Left ventricle myocardium inferior (tissue), 1 donor: ENCODE measurements at regions not wholly inside any gene's neighbourhood (a gene's known extent, or its start where the extent isn't known, plus 50 kb on each side); places are given as distances from the start of the nearest gene placed in this dataset.
A peak's percentile ranks its signal among the peaks of the same experiment; 100 is the strongest.

Source experiments
- DNase-seq: peaks from one replicate; pipeline ENCODE4 v3.0.0-alpha.2; 2020
- H3K27ac ChIP-seq: fragments of 200-600 bp; replicated peaks from 2 replicates; pipeline ENCODE4 v1.8.0; 2021
- H3K27me3 ChIP-seq: fragments of 200-600 bp; 2 replicates; pipeline ENCODE4 v1.8.0; 2021; ENCODE audit warnings: low read depth
- H3K36me3 ChIP-seq: fragments of 200-600 bp; 2 replicates; pipeline ENCODE4 v1.8.0; 2021
- H3K4me1 ChIP-seq: fragments of 200-600 bp; 2 replicates; pipeline ENCODE4 v1.8.0; 2021
- H3K4me3 ChIP-seq: fragments of 200-600 bp; 2 replicates; pipeline ENCODE4 v1.8.0; 2021; ENCODE audit warnings: mild to moderate bottlenecking, moderate library complexity
- H3K9me3 ChIP-seq: fragments of 200-600 bp; replicated peaks from 2 replicates; pipeline ENCODE4 v1.8.0; 2021
- intact Hi-C: fragments of 100-400 bp; cut with micrococcal nuclease; formaldehyde crosslinking; loops from one replicate; pipeline ENCODE4 v1.11.0; 2022
- TF ChIP-seq, protein P1 (sequence below): fragments of 200-600 bp; IDR thresholded peaks from 2 replicates; pipeline ENCODE4 v1.8.0; 2021; ENCODE audit warnings: antibody characterized with exemption, mild to moderate bottlenecking, borderline replicate concordance
- donor health status: DM: no; HTN: yes; CAD: no; lungs with severe emphysema.

DNA sequence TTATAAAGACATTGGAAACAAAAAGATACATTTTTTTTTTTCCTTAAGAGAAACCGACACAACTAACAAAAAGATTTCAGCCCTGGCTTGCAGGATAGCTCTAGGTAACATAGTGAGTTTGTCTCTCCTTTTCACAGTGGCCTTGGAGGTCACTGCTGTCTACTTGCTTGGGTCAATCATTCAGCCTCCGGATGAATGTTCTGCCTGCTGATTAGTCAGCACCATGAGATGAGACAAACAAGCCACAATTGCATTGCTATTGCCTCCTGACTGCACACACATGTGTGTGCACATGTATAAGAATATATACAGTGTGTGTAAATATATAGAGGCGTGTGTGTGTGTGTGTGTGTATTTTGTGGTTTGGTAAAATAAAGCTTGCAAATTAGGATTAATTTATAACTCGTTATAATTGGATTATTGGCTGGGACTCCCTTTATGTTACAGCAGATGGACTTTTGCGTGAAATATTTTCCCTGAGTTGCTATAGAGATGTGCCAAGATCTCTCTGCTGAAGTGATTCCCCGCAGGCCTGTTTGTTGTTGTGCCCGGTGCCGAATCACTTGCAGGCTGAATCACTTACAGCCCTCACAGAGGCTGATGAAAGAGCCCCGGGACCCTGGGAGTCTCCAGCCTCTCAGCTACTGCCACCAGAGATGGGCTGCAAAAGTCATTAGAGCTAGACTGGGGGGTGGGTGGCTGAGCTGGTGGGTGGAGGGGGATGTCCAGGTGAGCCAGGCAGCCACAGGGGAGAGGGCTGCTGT, 161.2 kb downstream of the FGF18 start:
- H3K27ac ChIP-seq: peak overlapping the region; percentile 82
- no peak overlapping the region for H3K4me3 ChIP-seq
- intact Hi-C loops: no loop called here
- H3K9me3 ChIP-seq: peaks cover 3% of the 10 kb centered on the region
- H3K4me1 ChIP-seq: peaks cover 44% of the 10 kb centered on the region
- no peak for DNase-seq
- no peaks in the 10 kb centered on the region for H3K27me3 ChIP-seq
- no peaks in the 10 kb centered on the region for H3K36me3 ChIP-seq
- TF ChIP-seq, protein P1, sequence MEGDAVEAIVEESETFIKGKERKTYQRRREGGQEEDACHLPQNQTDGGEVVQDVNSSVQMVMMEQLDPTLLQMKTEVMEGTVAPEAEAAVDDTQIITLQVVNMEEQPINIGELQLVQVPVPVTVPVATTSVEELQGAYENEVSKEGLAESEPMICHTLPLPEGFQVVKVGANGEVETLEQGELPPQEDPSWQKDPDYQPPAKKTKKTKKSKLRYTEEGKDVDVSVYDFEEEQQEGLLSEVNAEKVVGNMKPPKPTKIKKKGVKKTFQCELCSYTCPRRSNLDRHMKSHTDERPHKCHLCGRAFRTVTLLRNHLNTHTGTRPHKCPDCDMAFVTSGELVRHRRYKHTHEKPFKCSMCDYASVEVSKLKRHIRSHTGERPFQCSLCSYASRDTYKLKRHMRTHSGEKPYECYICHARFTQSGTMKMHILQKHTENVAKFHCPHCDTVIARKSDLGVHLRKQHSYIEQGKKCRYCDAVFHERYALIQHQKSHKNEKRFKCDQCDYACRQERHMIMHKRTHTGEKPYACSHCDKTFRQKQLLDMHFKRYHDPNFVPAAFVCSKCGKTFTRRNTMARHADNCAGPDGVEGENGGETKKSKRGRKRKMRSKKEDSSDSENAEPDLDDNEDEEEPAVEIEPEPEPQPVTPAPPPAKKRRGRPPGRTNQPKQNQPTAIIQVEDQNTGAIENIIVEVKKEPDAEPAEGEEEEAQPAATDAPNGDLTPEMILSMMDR: no peak

DNA sequence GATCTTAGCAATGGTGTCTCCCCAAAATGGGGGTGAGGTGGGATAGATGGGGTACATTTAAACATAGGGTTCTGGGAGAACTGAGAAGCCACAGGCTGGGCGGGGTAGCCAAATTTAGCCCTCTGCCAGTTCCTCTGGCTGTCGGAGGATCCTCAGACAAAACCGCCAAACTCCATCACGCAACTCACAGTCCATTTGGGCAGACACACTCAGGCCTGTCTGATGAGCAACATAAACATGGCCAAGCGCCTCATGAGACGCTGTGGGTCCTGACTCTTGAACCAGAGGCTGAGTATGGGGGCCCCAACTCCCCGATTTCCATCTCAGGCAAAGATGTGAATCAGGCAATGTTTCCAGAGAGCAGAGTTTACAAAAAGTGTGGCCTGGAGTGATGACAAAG, 162.3 kb downstream of the FGF18 start:
- H3K27ac ChIP-seq: no peak overlapping the region
- DNase-seq: no peak
- no peaks in the 10 kb centered on the region for H3K36me3 ChIP-seq
- no peaks in the 10 kb centered on the region for H3K9me3 ChIP-seq
- intact Hi-C loops: no loop called here
- no peak overlapping the region for H3K4me3 ChIP-seq
- TF ChIP-seq, protein P1: no peak
- peaks cover 44% of the 10 kb centered on the region for H3K4me1 ChIP-seq
- no peaks in the 10 kb centered on the region for H3K27me3 ChIP-seq

DNA sequence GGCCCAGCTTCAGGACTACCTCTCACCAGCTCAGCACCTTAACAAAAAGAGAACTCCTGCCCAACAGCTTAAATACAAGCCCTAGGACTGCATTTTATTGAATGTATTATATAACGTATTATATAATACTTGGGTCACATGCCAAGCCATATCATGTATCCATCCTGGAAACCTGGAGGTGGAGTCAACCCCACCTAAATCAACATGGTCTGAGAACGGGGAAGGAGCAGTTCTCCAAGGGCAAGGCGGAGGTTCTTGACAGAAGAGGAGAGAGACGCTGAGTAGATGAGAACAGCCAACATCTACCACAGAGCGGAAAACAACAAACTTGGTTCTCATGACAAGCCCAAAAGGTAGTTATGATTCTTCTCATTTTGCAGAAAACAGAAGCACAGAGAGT, 163.4 kb downstream of the FGF18 start:
- H3K9me3 ChIP-seq: no peaks in the 10 kb centered on the region
- no peak for DNase-seq
- intact Hi-C loops: no loop called here
- no peak overlapping the region for H3K4me3 ChIP-seq
- no peak overlapping the region for H3K27ac ChIP-seq
- TF ChIP-seq, protein P1: no peak
- H3K27me3 ChIP-seq: no peaks in the 10 kb centered on the region
- no peaks in the 10 kb centered on the region for H3K36me3 ChIP-seq
- H3K4me1 ChIP-seq: peaks cover 37% of the 10 kb centered on the region

GRCh38 chr5:171585981-171586380, 166.5 kb downstream of the FGF18 start:
- H3K36me3 ChIP-seq: no peaks in the 10 kb centered on the region
- intact Hi-C loops: no loop called here
- no peak overlapping the region for H3K4me3 ChIP-seq
- H3K27me3 ChIP-seq: no peaks in the 10 kb centered on the region
- TF ChIP-seq, protein P1: no peak
- H3K27ac ChIP-seq: no peak overlapping the region
- peaks cover 6% of the 10 kb centered on the region for H3K4me1 ChIP-seq
- H3K9me3 ChIP-seq: no peaks in the 10 kb centered on the region
- DNase-seq: no peak

DNA sequence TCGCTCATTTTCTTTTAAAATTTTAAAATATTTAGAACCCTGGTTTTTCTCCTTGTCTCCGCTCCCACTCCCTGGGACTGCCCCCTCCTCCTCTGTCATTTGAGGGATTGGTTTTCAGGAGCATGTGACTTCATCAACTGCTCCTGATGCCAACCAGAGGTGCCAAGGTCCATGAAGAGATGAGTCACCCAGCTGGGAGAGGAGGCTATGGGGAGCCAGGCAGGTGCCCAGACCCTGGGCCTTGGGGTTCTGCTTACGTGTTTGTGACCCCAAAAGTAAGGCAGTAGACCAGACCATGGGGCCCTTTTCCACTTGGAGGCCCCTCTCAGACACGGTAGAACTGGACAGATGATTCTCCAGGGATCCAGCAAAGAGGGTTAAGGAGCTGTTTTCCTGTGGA, 167.0 kb downstream of the FGF18 start:
- TF ChIP-seq, protein P1: no peak
- intact Hi-C loops: no loop called here
- Histone ChIP-seq H3K4me3 (no peak overlapping the region), H3K27ac (no peak overlapping the region), H3K4me1 (peaks cover 1% of the 10 kb centered on the region), H3K27me3 (no peaks in the 10 kb centered on the region), H3K9me3 (no peaks in the 10 kb centered on the region), H3K36me3 (no peaks in the 10 kb centered on the region)
- DNase-seq: no peak
